ENCODE measurements at regions not wholly inside any gene's neighbourhood (a gene's known extent, or its start where the extent isn't known, plus 50 kb on each side); places are given as distances from the start of the nearest gene placed in this dataset.

- no peaks in the 10 kb centered on the region for H3K9me2 ChIP-seq (replicated peaks; ENCODE audit: insufficient read depth)
- 68% methylated on average over 3 of the region's 3 CpGs for WGBS (ENCODE audit: low lambda C conversion rate, missing lambda C conversion rate)
- H3K9me3 ChIP-seq (ENCODE audit: low read depth) = no peaks in the 10 kb centered on the region
- DNase-seq (ENCODE audit: low spot score) = no peak
- peak overlapping the region; percentile 4 for H3K4me2 ChIP-seq
- H3K4me3 ChIP-seq = no peak overlapping the region
- H2AFZ ChIP-seq = no peak overlapping the region
- TF ChIP-seq EZH2 (IDR thresholded peaks at IDR 0.05; ENCODE audit: borderline replicate concordance) (no peak), CTCF (IDR thresholded peaks at IDR 0.05; ENCODE audit: poor library complexity) (no peak), EZH2phosphoT487 (IDR thresholded peaks at IDR 0.05; ENCODE audit: low read depth, severe bottlenecking, unreplicated experiment) (no peak)
- peak overlapping the region; percentile 36 for H3K27ac ChIP-seq
- no peaks in the 10 kb centered on the region for H3K79me2 ChIP-seq
- H3K27me3 ChIP-seq = no peaks in the 10 kb centered on the region
- no peaks in the 10 kb centered on the region for H4K20me1 ChIP-seq (ENCODE audit: insufficient read depth, poor library complexity, severe bottlenecking)
- no peaks in the 10 kb centered on the region for H3K36me3 ChIP-seq (replicated peaks; ENCODE audit: insufficient read depth, low read depth)
- no peaks in the 10 kb centered on the region for H3K4me1 ChIP-seq (ENCODE audit: insufficient read depth)
These were observed 51.0 kb upstream of the GAS7 start for GRCh38 chr17:10249271-10250010.

Measured in hepatocyte (in vitro differentiated cells).